Liver (tissue), 8 donors: ENCODE measurements at regions not wholly inside any gene's neighbourhood (a gene's known extent, or its start where the extent isn't known, plus 50 kb on each side); places are given as distances from the start of the nearest gene placed in this dataset.

Source experiments
- DNase-seq: peaks from one replicate; pipeline ENCODE4 v3.0.0-alpha.2; 2017; ENCODE audit warnings: low spot score
- H3K27ac ChIP-seq, 2 donors: one replicate each; pipeline ENCODE4 v1.7.0; 2013; ENCODE audit warnings: inconsistent platforms in 2 of 2, low read length in 2 of 2, control low read depth in 1 of 2, low read depth in 1 of 2, mild to moderate bottlenecking in 1 of 2
- H3K27me3 ChIP-seq, 4 donors: one replicate each; pipeline versions ENCODE4 v1.6.1 to v1.7.0; 2013; ENCODE audit warnings: low read length in 3 of 4, inconsistent platforms in 1 of 4, mild to moderate bottlenecking in 1 of 4, moderate library complexity in 1 of 4; ENCODE audit not compliant: control insufficient read depth in 4 of 4, insufficient read depth in 4 of 4
- H3K36me3 ChIP-seq, 4 donors: one replicate each; pipeline versions ENCODE4 v1.6.1 to v1.7.0; 2013; ENCODE audit warnings: low read length in 3 of 4, mild to moderate bottlenecking in 3 of 4, low read depth in 1 of 4, moderate library complexity in 1 of 4; ENCODE audit not compliant: control insufficient read depth in 4 of 4, insufficient read depth in 3 of 4
- H3K4me1 ChIP-seq, 4 donors: one replicate each; pipeline versions ENCODE4 v1.6.1 to v1.7.0; 2013; ENCODE audit warnings: low read length in 3 of 4, mild to moderate bottlenecking in 3 of 4, moderate library complexity in 1 of 4; ENCODE audit not compliant: control insufficient read depth in 4 of 4, insufficient read depth in 4 of 4
- H3K4me3 ChIP-seq, 3 donors: one replicate each; pipeline versions ENCODE4 v1.6.1 to v1.7.0; 2013; ENCODE audit warnings: low read length in 3 of 3, control low read depth in 1 of 3, low read depth in 1 of 3, mild to moderate bottlenecking in 1 of 3
- H3K9ac ChIP-seq, 2 donors: one replicate each; pipeline ENCODE4 v1.7.0; 2013; ENCODE audit warnings: low read length in 2 of 2, mild to moderate bottlenecking in 2 of 2, moderate library complexity in 2 of 2, control low read depth in 1 of 2, low read depth in 1 of 2
- H3K9me3 ChIP-seq, 4 donors: one replicate each; pipeline versions ENCODE4 v1.6.1 to v1.7.0; 2013; ENCODE audit warnings: low read length in 3 of 4; ENCODE audit not compliant: control insufficient read depth in 4 of 4
- FOXA1 ChIP-seq: IDR thresholded peaks from 2 replicates; pipeline ENCODE4 v1.6.1; 2016; ENCODE audit warnings: antibody characterized with exemption
- FOXA2 ChIP-seq: IDR thresholded peaks from 2 replicates; pipeline ENCODE4 v1.6.1; 2016; ENCODE audit warnings: antibody characterized with exemption
- GABPA ChIP-seq, 2 donors: IDR thresholded peaks in 1 of 2; conservative IDR thresholded peaks in 1 of 2; 2 replicates each; pipeline ENCODE4 v1.6.1; 2016; ENCODE audit warnings: antibody characterized with exemption in 2 of 2, mild to moderate bottlenecking in 1 of 2, moderate library complexity in 1 of 2
- HNF4A ChIP-seq, 2 donors: conservative IDR thresholded peaks; 2 replicates each; pipeline ENCODE4 v1.6.1; 2016; ENCODE audit warnings: antibody characterized with exemption in 2 of 2, mild to moderate bottlenecking in 2 of 2
- HNF4G ChIP-seq: IDR thresholded peaks from 2 replicates; pipeline ENCODE4 v1.6.1; 2016; ENCODE audit warnings: antibody characterized with exemption
- JUND ChIP-seq, 2 donors: IDR thresholded peaks; 2 replicates each; pipeline ENCODE4 v1.6.1; 2016; ENCODE audit warnings: antibody characterized with exemption in 2 of 2
- NR2F2 ChIP-seq: IDR thresholded peaks from 2 replicates; pipeline ENCODE4 v1.6.1; 2016; ENCODE audit warnings: antibody characterized with exemption
- RAD21 ChIP-seq, 2 donors: IDR thresholded peaks; 2 replicates each; pipeline ENCODE4 v1.6.1; 2016; ENCODE audit warnings: antibody characterized with exemption in 2 of 2, mild to moderate bottlenecking in 2 of 2
- RXRA ChIP-seq, 2 donors: IDR thresholded peaks; 2 replicates each; pipeline ENCODE4 v1.6.1; 2017 to 2018; ENCODE audit warnings: antibody characterized with exemption in 2 of 2, mild to moderate bottlenecking in 1 of 2
- SP1 ChIP-seq: IDR thresholded peaks from 2 replicates; pipeline ENCODE4 v1.6.1; 2018; ENCODE audit warnings: antibody characterized with exemption, mild to moderate bottlenecking
- TAF1 ChIP-seq: conservative IDR thresholded peaks from 2 replicates; pipeline ENCODE4 v1.6.1; 2016; ENCODE audit warnings: antibody characterized with exemption, mild to moderate bottlenecking
- YY1 ChIP-seq: IDR thresholded peaks from 2 replicates; pipeline ENCODE4 v1.6.1; 2016; ENCODE audit warnings: antibody characterized with exemption, mild to moderate bottlenecking
- ZBTB33 ChIP-seq: IDR thresholded peaks from 2 replicates; pipeline ENCODE4 v1.6.1; 2016; ENCODE audit warnings: antibody characterized with exemption
- WGBS: extraction: QIAGEN DNeasy Blood & Tissue Kit; methylation state at CpG from one replicate; pipeline ENCODE4 v1.1.7; 2013; 5-methylcytosine and 5-hydroxymethylcytosine counted together
- TF ChIP-seq, protein P1 (sequence below): IDR thresholded peaks from 2 replicates; pipeline ENCODE4 v1.6.1; 2016; ENCODE audit warnings: antibody characterized with exemption
- TF ChIP-seq, protein P2 (sequence below): fragments of 150-350 bp; IDR thresholded peaks from 2 replicates; pipeline ENCODE4 v1.5.1; 2017; ENCODE audit warnings: improper control_type of control experiment, low read depth, low read length; ENCODE audit not compliant: missing input control
- donor health status: healthy.
- donor health status: healthy.
- donor health status: healthy.
- donor health status: healthy.
- donor health status: healthy.

- no peak for TF ChIP-seq HNF4A (conservative IDR thresholded peaks at IDR 0.05)
- TF ChIP-seq ZBTB33 = no peak
- TF ChIP-seq JUND (IDR thresholded peaks at IDR 0.05) = no peak
- TF ChIP-seq, protein P1, sequence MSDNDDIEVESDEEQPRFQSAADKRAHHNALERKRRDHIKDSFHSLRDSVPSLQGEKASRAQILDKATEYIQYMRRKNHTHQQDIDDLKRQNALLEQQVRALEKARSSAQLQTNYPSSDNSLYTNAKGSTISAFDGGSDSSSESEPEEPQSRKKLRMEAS = no peak
- TF ChIP-seq SP1 = no peak
- no peak for TF ChIP-seq HNF4G
- no peak for TF ChIP-seq RXRA (IDR thresholded peaks at IDR 0.05)
- TF ChIP-seq YY1 = no peak
- TF ChIP-seq RAD21 (IDR thresholded peaks at IDR 0.05) = no peak
- TF ChIP-seq, protein P2, sequence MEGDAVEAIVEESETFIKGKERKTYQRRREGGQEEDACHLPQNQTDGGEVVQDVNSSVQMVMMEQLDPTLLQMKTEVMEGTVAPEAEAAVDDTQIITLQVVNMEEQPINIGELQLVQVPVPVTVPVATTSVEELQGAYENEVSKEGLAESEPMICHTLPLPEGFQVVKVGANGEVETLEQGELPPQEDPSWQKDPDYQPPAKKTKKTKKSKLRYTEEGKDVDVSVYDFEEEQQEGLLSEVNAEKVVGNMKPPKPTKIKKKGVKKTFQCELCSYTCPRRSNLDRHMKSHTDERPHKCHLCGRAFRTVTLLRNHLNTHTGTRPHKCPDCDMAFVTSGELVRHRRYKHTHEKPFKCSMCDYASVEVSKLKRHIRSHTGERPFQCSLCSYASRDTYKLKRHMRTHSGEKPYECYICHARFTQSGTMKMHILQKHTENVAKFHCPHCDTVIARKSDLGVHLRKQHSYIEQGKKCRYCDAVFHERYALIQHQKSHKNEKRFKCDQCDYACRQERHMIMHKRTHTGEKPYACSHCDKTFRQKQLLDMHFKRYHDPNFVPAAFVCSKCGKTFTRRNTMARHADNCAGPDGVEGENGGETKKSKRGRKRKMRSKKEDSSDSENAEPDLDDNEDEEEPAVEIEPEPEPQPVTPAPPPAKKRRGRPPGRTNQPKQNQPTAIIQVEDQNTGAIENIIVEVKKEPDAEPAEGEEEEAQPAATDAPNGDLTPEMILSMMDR = no peak
- no peak for TF ChIP-seq TAF1
- Histone ChIP-seq H3K36me3 (no peaks in the 10 kb centered on the region), H3K4me3 (no peak overlapping the region), H3K27me3 (no peaks in the 10 kb centered on the region), H3K9ac (no peak overlapping the region), H3K27ac (no peak overlapping the region), H3K9me3 (no peaks in the 10 kb centered on the region), H3K4me1 (peaks cover 0 to 4% (median 1%) of the 10 kb centered on the region in 4 donors)
- DNase-seq = no peak
- 70% methylated on average over 5 of the region's 5 CpGs for whole genome bisulfite sequencing
Observed at GRCh38 chr7:35522697-35523096, 172.2 kb downstream of the HERPUD2 start.

DNA sequence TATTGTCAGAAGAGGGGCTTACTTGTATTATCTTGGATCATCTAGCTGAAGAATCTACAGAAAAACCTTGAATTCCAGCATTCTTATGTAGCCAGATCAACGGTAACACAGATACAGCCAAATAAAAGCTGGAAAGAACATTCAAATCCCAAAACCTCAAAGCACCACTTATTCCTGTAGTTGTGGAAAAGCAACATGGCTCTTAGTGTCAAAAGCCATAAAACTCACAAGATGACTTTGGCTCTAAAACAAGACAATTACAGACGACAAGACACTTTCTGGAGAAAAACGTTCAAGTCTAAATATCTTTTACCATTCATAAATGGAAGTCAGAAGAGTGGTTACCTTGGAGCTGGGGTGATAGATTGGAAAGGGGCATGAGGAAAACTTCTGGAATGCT lies 173.0 kb downstream of the HERPUD2 start:
- Histone ChIP-seq H3K27me3 (no peaks in the 10 kb centered on the region), H3K9me3 (no peaks in the 10 kb centered on the region), H3K27ac (no peak overlapping the region), H3K4me3 (no peak overlapping the region), H3K4me1 (peaks cover 0 to 2% (median 0%) of the 10 kb centered on the region in 4 donors), H3K9ac (no peak overlapping the region), H3K36me3 (no peaks in the 10 kb centered on the region)
- no peak for DNase-seq
- 78% methylated on average over 3 of the region's 3 CpGs for WGBS
- no peak for TF ChIP-seq NR2F2
- TF ChIP-seq YY1 = no peak

DNA sequence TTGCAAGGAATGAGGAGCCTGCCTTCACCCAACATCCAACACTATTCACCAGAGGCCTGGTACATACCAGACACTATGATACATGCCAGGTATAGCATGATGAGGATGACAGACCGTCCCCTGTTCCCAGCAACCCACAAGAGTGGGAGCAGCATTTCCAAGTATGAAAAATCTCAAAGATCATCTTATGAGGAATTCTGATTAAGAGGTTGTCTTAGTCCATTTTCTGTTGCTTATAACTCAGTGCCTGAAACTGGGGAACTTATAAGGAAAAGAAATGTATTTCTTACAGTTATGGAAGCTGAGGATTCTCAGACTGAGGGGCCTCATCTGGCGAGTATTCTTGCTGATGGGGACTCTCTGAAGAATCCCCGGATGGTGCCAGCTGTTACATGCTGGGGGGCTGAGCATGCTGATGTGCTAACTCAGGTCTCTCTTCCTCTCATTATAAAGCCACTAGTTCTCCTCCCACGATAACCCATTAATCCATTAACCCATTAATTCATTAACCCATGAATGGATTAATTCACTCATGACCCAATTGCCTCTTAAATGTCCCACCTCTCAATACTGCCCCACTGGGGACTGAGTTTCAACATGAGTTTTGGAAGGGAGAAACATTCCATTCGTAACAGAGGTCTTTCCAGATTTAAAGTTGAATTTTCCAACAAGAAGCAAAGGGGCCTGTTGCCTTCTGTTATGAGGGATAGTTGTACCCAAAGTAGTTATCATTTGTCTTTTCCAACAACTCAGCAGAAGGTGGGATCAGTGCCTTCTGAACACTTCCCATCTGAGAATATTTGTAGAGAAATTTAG lies 173.9 kb downstream of the HERPUD2 start:
- WGBS = 58% methylated on average over 5 of the region's 5 CpGs
- H3K9me3 ChIP-seq = no peaks in the 10 kb centered on the region
- no peaks in the 10 kb centered on the region for H3K27me3 ChIP-seq
- DNase-seq = no peak
- H3K4me3 ChIP-seq = no peak overlapping the region
- peaks cover 0 to 2% (median 0%) of the 10 kb centered on the region in 4 donors for H3K4me1 ChIP-seq
- H3K9ac ChIP-seq = no peak overlapping the region
- H3K36me3 ChIP-seq = no peaks in the 10 kb centered on the region
- H3K27ac ChIP-seq = no peak overlapping the region
- TF ChIP-seq, protein P1 = no peak
- TF ChIP-seq ZBTB33 = no peak
- TF ChIP-seq SP1 = no peak
- TF ChIP-seq YY1 = no peak
- TF ChIP-seq GABPA (IDR thresholded peaks at IDR 0.05 in 1 of 2, conservative IDR thresholded peaks at IDR 0.05 in 1 of 2) = no peak
- no peak for TF ChIP-seq JUND (IDR thresholded peaks at IDR 0.05)
- TF ChIP-seq FOXA1 = no peak
- no peak for TF ChIP-seq NR2F2
- TF ChIP-seq TAF1 = no peak
- TF ChIP-seq, protein P2 = no peak
- TF ChIP-seq RXRA (IDR thresholded peaks at IDR 0.05) = no peak
- no peak for TF ChIP-seq RAD21 (IDR thresholded peaks at IDR 0.05)
- no peak for TF ChIP-seq HNF4G
- no peak for TF ChIP-seq FOXA2
